DOHH2 (cell line): ENCODE measurements at regions not wholly inside any gene's neighbourhood (a gene's known extent, or its start where the extent isn't known, plus 50 kb on each side); places are given as distances from the start of the nearest gene placed in this dataset.

Experiments
- EZH2phosphoT487 ChIP-seq: fragments of 200-600 bp; sonication (generic); IDR thresholded peaks from 2 replicates; pipeline ENCODE4 v1.6.1; 2017; ENCODE audit warnings: borderline replicate concordance, mild to moderate bottlenecking, antibody characterized with exemption, low read length, moderate library complexity, mixed read lengths
- TF ChIP-seq, protein P1 (sequence below): fragments of 200-600 bp; sonication (generic); IDR thresholded peaks from one replicate; pipeline ENCODE4 v1.5.1; 2014; ENCODE audit warnings: antibody characterized with exemption, mild to moderate bottlenecking, low read depth, low read length; ENCODE audit not compliant: poor library complexity, severe bottlenecking

GRCh38 chr3:22661121-22661700 is 541.9 kb upstream of the UBE2E2 start:
- TF ChIP-seq, protein P1, sequence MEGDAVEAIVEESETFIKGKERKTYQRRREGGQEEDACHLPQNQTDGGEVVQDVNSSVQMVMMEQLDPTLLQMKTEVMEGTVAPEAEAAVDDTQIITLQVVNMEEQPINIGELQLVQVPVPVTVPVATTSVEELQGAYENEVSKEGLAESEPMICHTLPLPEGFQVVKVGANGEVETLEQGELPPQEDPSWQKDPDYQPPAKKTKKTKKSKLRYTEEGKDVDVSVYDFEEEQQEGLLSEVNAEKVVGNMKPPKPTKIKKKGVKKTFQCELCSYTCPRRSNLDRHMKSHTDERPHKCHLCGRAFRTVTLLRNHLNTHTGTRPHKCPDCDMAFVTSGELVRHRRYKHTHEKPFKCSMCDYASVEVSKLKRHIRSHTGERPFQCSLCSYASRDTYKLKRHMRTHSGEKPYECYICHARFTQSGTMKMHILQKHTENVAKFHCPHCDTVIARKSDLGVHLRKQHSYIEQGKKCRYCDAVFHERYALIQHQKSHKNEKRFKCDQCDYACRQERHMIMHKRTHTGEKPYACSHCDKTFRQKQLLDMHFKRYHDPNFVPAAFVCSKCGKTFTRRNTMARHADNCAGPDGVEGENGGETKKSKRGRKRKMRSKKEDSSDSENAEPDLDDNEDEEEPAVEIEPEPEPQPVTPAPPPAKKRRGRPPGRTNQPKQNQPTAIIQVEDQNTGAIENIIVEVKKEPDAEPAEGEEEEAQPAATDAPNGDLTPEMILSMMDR: no peak
- TF ChIP-seq EZH2phosphoT487: no peak
